Tibial artery (tissue), 4 donors: ENCODE measurements at regions not wholly inside any gene's neighbourhood (a gene's known extent, or its start where the extent isn't known, plus 50 kb on each side); places are given as distances from the start of the nearest gene placed in this dataset.
"Not testable (repeated sequence)": the region's sequence is repeated elsewhere in the genome, so short reads cannot be mapped to it uniquely, and the experiment has no call there.

ENCODE experiments used
- DNase-seq, 2 donors: peaks; one replicate each; pipeline ENCODE4 v3.0.0-alpha.2; 2019
- H3K27ac ChIP-seq, 2 donors: fragments of 200-600 bp; sonication (generic) in 1 of 2; 1 replicate in 1 of 2; 2 replicates in 1 of 2; pipeline ENCODE4 v1.5.1; 2018 to 2019; ENCODE audit warnings: mild to moderate bottlenecking in 1 of 2
- H3K27me3 ChIP-seq, 2 donors: fragments of 200-600 bp; sonication (generic) in 1 of 2; one replicate each; pipeline versions ENCODE4 v1.5.1 to v1.6.0; 2016 to 2019
- H3K36me3 ChIP-seq, 3 donors: fragments of 200-600 bp; sonication (generic) in 2 of 3; one replicate each; pipeline ENCODE4 v1.5.1; 2016 to 2019; ENCODE audit warnings: mild to moderate bottlenecking in 2 of 3
- H3K4me1 ChIP-seq, 4 donors: fragments of 200-600 bp; sonication (generic) in 2 of 4; 1 replicate in 3 of 4; 2 replicates in 1 of 4; pipeline ENCODE4 v1.5.1; 2016 to 2019
- H3K4me3 ChIP-seq, 2 donors: fragments of 200-600 bp; sonication (generic) in 1 of 2; 1 replicate in 1 of 2; 2 replicates in 1 of 2; pipeline ENCODE4 v1.5.1; 2018 to 2019; ENCODE audit warnings: mild to moderate bottlenecking in 2 of 2
- H3K9me3 ChIP-seq, 3 donors: fragments of 200-600 bp; sonication (generic) in 1 of 3; one replicate each; pipeline ENCODE4 v1.5.1; 2016 to 2019
- intact Hi-C: fragments of 100-400 bp; cut with DNase I; formaldehyde crosslinking; loops from one replicate; pipeline ENCODE4 v1.15.0; 2023; ENCODE audit warnings: low total_unique reads
- TF ChIP-seq, protein P1 (sequence below), 2 experiments: fragments of 200-600 bp in 1 of 2; fragments of 450-650 bp in 1 of 2; IDR thresholded peaks; one replicate each; pipeline ENCODE4 v1.5.1; 2017 to 2019; ENCODE audit warnings: antibody characterized with exemption in 2 of 2, mild to moderate bottlenecking in 1 of 2, moderate library complexity in 1 of 2

DNA sequence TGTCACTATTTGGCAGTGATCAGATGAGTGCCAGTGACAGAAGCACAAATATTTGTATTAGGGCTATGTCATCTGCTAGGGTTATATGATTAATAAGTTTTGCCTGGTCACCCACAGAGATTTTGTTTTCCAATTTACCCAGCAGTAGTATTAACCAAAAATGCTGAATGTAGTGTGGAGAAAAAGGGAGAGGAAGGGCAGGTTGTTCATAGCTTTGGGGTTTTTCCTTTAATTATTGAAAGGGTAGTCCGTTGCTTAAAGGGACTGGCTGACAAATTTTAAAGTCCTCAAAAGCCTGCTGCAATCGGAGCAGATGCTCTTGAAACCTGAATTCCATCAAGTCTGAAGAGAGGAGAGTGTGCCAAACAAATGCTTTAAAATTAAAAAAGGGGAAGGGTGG lies 237.9 kb upstream of the CCDC196 start:
- no peaks in the 10 kb centered on the region for H3K27me3 ChIP-seq
- intact Hi-C loops = no loop called here
- TF ChIP-seq, protein P1, sequence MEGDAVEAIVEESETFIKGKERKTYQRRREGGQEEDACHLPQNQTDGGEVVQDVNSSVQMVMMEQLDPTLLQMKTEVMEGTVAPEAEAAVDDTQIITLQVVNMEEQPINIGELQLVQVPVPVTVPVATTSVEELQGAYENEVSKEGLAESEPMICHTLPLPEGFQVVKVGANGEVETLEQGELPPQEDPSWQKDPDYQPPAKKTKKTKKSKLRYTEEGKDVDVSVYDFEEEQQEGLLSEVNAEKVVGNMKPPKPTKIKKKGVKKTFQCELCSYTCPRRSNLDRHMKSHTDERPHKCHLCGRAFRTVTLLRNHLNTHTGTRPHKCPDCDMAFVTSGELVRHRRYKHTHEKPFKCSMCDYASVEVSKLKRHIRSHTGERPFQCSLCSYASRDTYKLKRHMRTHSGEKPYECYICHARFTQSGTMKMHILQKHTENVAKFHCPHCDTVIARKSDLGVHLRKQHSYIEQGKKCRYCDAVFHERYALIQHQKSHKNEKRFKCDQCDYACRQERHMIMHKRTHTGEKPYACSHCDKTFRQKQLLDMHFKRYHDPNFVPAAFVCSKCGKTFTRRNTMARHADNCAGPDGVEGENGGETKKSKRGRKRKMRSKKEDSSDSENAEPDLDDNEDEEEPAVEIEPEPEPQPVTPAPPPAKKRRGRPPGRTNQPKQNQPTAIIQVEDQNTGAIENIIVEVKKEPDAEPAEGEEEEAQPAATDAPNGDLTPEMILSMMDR (IDR thresholded peaks at IDR 0.05) = no peak
- no peaks in the 10 kb centered on the region for H3K4me1 ChIP-seq
- H3K9me3 ChIP-seq = no peaks in the 10 kb centered on the region
- H3K36me3 ChIP-seq = no peaks in the 10 kb centered on the region
- no peak overlapping the region for H3K27ac ChIP-seq
- no peak for DNase-seq
- no peak overlapping the region for H3K4me3 ChIP-seq

DNA sequence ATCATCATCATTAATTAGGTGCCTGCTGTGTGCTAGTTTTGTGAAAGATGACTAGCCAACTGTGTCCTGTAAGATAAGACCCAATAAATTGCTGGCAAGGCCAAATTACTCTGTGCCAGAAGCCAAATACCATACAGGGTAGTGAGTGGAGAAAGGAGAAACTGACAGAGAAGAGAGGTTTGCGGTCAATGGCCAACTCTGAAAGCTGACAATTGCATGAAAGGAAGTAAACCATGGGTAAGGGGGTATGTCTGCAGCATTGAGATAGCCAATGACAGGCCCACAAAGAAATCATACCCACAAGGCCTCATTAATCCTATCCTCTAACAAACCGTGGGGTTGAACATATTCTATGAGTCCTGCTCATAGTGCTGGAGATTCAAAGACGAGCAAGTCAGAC lies 236.6 kb upstream of the CCDC196 start:
- TF ChIP-seq, protein P1 (IDR thresholded peaks at IDR 0.05) = no peak
- H3K27me3 ChIP-seq = no peaks in the 10 kb centered on the region
- H3K9me3 ChIP-seq = no peaks in the 10 kb centered on the region
- H3K4me1 ChIP-seq = no peaks in the 10 kb centered on the region
- no peak overlapping the region for H3K27ac ChIP-seq
- no peaks in the 10 kb centered on the region for H3K36me3 ChIP-seq
- intact Hi-C loops = no loop called here
- no peak overlapping the region for H3K4me3 ChIP-seq
- no peak for DNase-seq

DNA sequence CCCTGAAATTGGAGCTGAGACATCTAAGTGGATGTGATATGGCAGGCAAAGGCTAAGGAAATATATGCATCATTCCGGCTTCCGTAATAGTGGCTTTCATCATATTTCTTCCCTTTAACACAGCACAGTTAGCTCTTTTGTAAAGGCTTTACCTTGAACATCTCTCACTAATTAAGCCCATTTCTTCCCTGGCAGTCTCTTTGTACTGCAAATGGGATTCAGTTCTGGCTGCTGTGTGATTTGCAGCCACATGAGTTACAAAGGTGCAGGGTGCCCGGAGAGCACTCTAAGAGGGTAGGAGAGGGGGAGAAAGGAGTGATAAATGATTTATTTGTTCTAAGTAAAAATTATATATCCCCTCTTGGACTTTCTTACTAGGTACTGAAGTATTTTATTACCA lies 232.1 kb upstream of the CCDC196 start:
- Histone ChIP-seq H3K4me3 (no peak overlapping the region), H3K36me3 (no peaks in the 10 kb centered on the region), H3K9me3 (no peaks in the 10 kb centered on the region), H3K4me1 (no peaks in the 10 kb centered on the region), H3K27me3 (no peaks in the 10 kb centered on the region), H3K27ac (no peak overlapping the region)
- no peak for DNase-seq
- TF ChIP-seq, protein P1 (IDR thresholded peaks at IDR 0.05) = no peak
- intact Hi-C loops = no loop called here

DNA sequence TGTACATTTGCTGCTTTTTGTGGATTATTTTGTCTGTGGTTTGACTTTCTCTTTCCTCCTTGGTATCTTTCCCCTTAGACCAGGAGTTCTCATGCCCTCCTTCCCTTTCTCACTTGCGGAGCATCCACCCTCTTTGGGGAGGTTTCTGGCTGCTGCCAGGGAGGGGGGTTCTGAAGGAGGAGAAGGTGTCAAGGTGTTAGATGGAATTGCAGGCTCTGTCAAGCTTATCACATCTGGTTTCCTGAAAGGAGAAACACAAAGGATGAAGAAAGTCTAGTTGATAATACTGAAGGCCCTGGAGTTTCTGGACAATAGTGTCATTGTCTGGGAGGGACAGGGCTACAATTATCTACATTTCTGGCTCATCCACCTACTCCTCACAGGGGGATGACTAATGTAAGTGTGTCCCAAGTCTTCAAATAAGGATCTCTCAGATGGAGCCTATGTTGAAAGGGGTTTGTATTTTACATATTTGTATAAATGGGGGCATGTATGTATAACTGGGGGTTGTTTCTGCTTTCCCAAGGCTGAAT lies 217.3 kb upstream of the CCDC196 start:
- Histone ChIP-seq H3K27me3 (no peaks in the 10 kb centered on the region), H3K9me3 (no peaks in the 10 kb centered on the region), H3K4me3 (no peak overlapping the region), H3K27ac (no peak overlapping the region), H3K4me1 (no peaks in the 10 kb centered on the region), H3K36me3 (no peaks in the 10 kb centered on the region)
- intact Hi-C loops = no loop called here
- TF ChIP-seq, protein P1 (IDR thresholded peaks at IDR 0.05) = no peak
- DNase-seq = no peak

DNA sequence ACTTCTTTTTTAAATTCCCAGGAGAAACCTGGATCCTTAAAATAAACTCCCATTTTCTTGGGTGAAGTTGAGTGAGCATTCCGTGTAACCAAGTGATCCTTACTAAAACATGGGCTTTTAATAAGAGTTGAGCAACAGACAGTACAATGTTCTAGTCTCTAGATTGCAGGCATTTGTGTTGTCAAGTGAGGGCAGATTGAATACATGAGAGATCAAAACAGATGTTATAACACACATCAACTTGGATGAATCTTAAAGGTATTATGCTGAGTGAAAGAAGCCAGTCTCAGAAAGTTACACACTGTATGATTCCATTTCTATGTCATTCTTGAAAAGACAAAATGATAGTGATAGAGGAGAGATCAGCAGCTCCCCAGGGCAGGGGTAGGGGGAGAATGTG lies 213.9 kb upstream of the CCDC196 start:
- intact Hi-C loops = no loop called here
- Histone ChIP-seq H3K27me3 (no peaks in the 10 kb centered on the region), H3K36me3 (no peaks in the 10 kb centered on the region), H3K27ac (no peak overlapping the region), H3K4me1 (no peaks in the 10 kb centered on the region), H3K4me3 (no peak overlapping the region), H3K9me3 (no peaks in the 10 kb centered on the region)
- TF ChIP-seq, protein P1 (IDR thresholded peaks at IDR 0.05) = no peak
- no peak for DNase-seq

DNA sequence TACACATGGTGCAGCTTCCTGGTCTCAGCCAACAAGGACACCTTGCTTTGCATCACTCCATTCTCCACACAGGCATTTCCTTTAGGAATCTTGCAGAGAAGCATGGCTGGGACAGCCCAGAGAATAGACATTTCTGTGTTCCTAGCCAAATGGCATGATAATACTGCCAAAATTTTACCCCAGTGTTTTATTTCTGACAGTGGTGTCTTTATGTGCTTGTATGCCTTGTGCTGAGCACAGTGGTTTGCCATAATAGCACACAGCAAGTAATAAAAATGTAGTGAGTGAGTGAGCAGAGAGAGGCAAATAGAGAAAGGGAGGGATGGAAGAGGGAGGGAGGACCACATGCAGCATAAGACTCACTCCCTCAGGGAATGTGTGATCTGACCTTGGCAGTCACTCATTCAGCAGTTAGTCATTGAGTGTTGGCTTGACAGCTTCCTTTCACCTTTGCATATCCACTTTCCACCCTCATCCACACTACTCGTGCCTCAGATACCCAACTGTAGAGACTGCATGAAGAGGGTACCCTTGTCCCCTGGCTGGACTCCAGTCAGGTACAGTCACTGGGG lies 212.8 kb upstream of the CCDC196 start:
- Histone ChIP-seq H3K4me1 (no peaks in the 10 kb centered on the region), H3K9me3 (no peaks in the 10 kb centered on the region), H3K36me3 (no peaks in the 10 kb centered on the region), H3K27ac (no peak overlapping the region), H3K27me3 (no peaks in the 10 kb centered on the region), H3K4me3 (no peak overlapping the region)
- DNase-seq = no peak
- TF ChIP-seq, protein P1 (IDR thresholded peaks at IDR 0.05) = no peak
- intact Hi-C loops = no loop called here

DNA sequence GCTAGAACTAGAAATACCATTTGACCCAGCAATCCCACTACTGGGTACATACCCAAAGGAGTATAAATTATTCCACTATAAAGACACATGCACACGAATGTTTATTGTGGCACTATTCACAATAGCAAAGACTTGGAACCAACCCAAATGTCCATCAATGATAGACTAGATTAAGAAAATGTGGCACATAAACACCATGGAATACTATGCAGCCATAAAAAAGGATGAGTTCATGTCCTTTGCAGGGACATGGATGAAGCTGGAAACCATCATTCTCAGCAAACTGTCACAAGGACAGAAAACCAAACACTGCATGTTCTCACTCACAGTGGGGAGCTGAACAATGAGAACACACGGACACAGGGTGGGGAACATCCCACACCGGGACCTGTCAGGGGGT lies 207.8 kb upstream of the CCDC196 start:
- H3K27me3 ChIP-seq, H3K27ac ChIP-seq, H3K9me3 ChIP-seq, H3K4me3 ChIP-seq, intact Hi-C loops, H3K36me3 ChIP-seq, DNase-seq: not testable (repeated sequence)
- H3K4me1 ChIP-seq = peaks cover 0 to 29% (median 12%) of the 10 kb centered on the region in 4 donors
